AG04450 (cell line): ENCODE measurements at regions not wholly inside any gene's neighbourhood (a gene's known extent, or its start where the extent isn't known, plus 50 kb on each side); places are given as distances from the start of the nearest gene placed in this dataset.

Experiments used
- CTCF ChIA-PET: fragments of 300-600, 350-600 bp; formaldehyde crosslinking; extraction: SDS; loops from one replicate; lab custom pipeline; 2022; ENCODE audit warnings: antibody characterized with exemption, inconsistent platforms; lab: Charles Lee
- POLR2A ChIA-PET: fragments of 350-600 bp; formaldehyde crosslinking; extraction: SDS; loops from one replicate; lab custom pipeline; 2021; ENCODE audit warnings: antibody characterized with exemption, inconsistent platforms; lab: Yijun Ruan, JAX
- DNase-seq: peaks from one replicate; pipeline ENCODE4 v3.0.0-alpha.2; 2011; ENCODE audit warnings: low read depth, low spot score
- H3K27ac ChIP-seq: one replicate; pipeline ENCODE4 v1.5.1; 2012; ENCODE audit warnings: low read depth, low read length, control low read depth
- H3K27me3 ChIP-seq: one replicate; pipeline ENCODE4 v1.6.0; 2012; ENCODE audit warnings: low read length; ENCODE audit not compliant: control insufficient read depth, insufficient read depth
- H3K4me3 ChIP-seq: 2 replicates; pipeline ENCODE4 v1.5.1; 2011; ENCODE audit warnings: mild to moderate bottlenecking, low read depth, low read length, control low read depth
- H3K9me3 ChIP-seq: 2 replicates; pipeline ENCODE4 v1.5.1; 2012; ENCODE audit warnings: low read length; ENCODE audit not compliant: control insufficient read depth, insufficient read depth
- CTCF ChIP-seq: IDR thresholded peaks from 2 replicates; pipeline ENCODE4 v1.5.1; 2011; ENCODE audit warnings: low read depth, low read length, control low read depth, inconsistent platforms

GRCh38 chr5:116669261-116670031 lies 94.8 kb upstream of the SEMA6A start:
- no peak for TF ChIP-seq CTCF
- H3K27ac ChIP-seq = no peak overlapping the region
- POLR2A ChIA-PET = no interaction called here
- no peaks in the 10 kb centered on the region; the same call in 1 of the 2 replicates for H3K9me3 ChIP-seq
- H3K4me3 ChIP-seq = no peak overlapping the region
- DNase-seq = no peak
- CTCF ChIA-PET = no interaction called here
- no peaks in the 10 kb centered on the region for H3K27me3 ChIP-seq

- no peak for DNase-seq
- Histone ChIP-seq H3K9me3 (no peaks in the 10 kb centered on the region; the same call in 1 of the 2 replicates), H3K4me3 (no peak overlapping the region), H3K27ac (no peak overlapping the region), H3K27me3 (no peaks in the 10 kb centered on the region)
- POLR2A ChIA-PET = no interaction called here
- TF ChIP-seq CTCF = no peak
- CTCF ChIA-PET = no interaction called here
These were observed 93.8 kb upstream of the SEMA6A start for GRCh38 chr5:116668390-116668789.

- no peak for DNase-seq
- CTCF ChIA-PET = no interaction called here
- POLR2A ChIA-PET = no interaction called here
- Histone ChIP-seq H3K9me3 (peaks cover under 1% of the 10 kb centered on the region), H3K27me3 (no peaks in the 10 kb centered on the region), H3K27ac (no peak overlapping the region), H3K4me3 (no peak overlapping the region)
- no peak for TF ChIP-seq CTCF
These were observed 92.3 kb upstream of the SEMA6A start for GRCh38 chr5:116666901-116667300.

- no peak for DNase-seq
- ChIA-PET CTCF (no interaction called here), POLR2A (no interaction called here)
- Histone ChIP-seq H3K27ac (peak overlapping the region; percentile 21), H3K4me3 (no peak overlapping the region), H3K27me3 (no peaks in the 10 kb centered on the region), H3K9me3 (peaks cover 10% of the 10 kb centered on the region)
- TF ChIP-seq CTCF = no peak
These were observed 90.4 kb upstream of the SEMA6A start for GRCh38 chr5:116664988-116665387.

GRCh38 chr5:116663081-116663480 lies 88.5 kb upstream of the SEMA6A start:
- TF ChIP-seq CTCF = no peak
- Histone ChIP-seq H3K27me3 (no peaks in the 10 kb centered on the region), H3K4me3 (no peak overlapping the region), H3K27ac (no peak overlapping the region), H3K9me3 (peaks cover 10% of the 10 kb centered on the region)
- DNase-seq = no peak
- POLR2A ChIA-PET = no interaction called here
- CTCF ChIA-PET = interaction anchor here (0.6 kb wide), 1 partner anchor 1557 kb away, joined by 4 read pairs; no protein-coding TSS in a partner anchor
